HepG2 (cell line): ENCODE measurements at regions not wholly inside any gene's neighbourhood (a gene's known extent, or its start where the extent isn't known, plus 50 kb on each side); places are given as distances from the start of the nearest gene placed in this dataset.

ENCODE experiments used
- ARNTL ChIP-seq: sonication (generic); formaldehyde crosslinking; IDR thresholded peaks from 2 replicates; pipeline ENCODE4 v1.4.0; 2020; ENCODE audit warnings: mild to moderate bottlenecking, missing genetic modification reagents
- CCDC6 ChIP-seq: sonication (generic); formaldehyde crosslinking; IDR thresholded peaks from 2 replicates; pipeline ENCODE4 v1.8.1; 2022; ENCODE audit warnings: mild to moderate bottlenecking, missing genetic modification reagents, moderate library complexity
- CENPT ChIP-seq: sonication (generic); formaldehyde crosslinking; IDR thresholded peaks from 2 replicates; pipeline ENCODE4 v1.8.0; 2022; ENCODE audit warnings: low read depth, mild to moderate bottlenecking, moderate library complexity, missing genetic modification reagents
- CTCF ChIP-seq: sonication (generic); formaldehyde crosslinking; IDR thresholded peaks from 2 replicates; pipeline ENCODE4 v1.5.0; 2020; ENCODE audit warnings: mild to moderate bottlenecking, missing genetic modification reagents, moderate library complexity
- IRF9 ChIP-seq: sonication (generic); formaldehyde crosslinking; IDR thresholded peaks from 2 replicates; pipeline ENCODE4 v1.8.0; 2022; ENCODE audit warnings: missing genetic modification reagents, mild to moderate bottlenecking, borderline replicate concordance
- IRX3 ChIP-seq: sonication (generic); formaldehyde crosslinking; IDR thresholded peaks from 2 replicates; pipeline ENCODE4 v1.8.1; 2023; ENCODE audit warnings: mild to moderate bottlenecking, low read depth, missing genetic modification reagents, borderline replicate concordance
- MAFK ChIP-seq, 2 experiments: IDR thresholded peaks in 1 of 2; conservative IDR thresholded peaks in 1 of 2; 2 replicates each; pipeline ENCODE4 v1.6.1; 2011; ENCODE audit warnings: improper control_type of control experiment in 2 of 2, low read length in 2 of 2
- MTA1 ChIP-seq: sonication (generic); formaldehyde crosslinking; IDR thresholded peaks from 2 replicates; pipeline ENCODE4 v1.4.0; 2020; ENCODE audit warnings: missing genetic modification reagents, mild to moderate bottlenecking, borderline replicate concordance
- NFE2L1 ChIP-seq: sonication (generic); formaldehyde crosslinking; IDR thresholded peaks from 2 replicates; pipeline ENCODE4 v1.4.0; 2020; ENCODE audit warnings: missing genetic modification reagents, mild to moderate bottlenecking, borderline replicate concordance
- POLR2G ChIP-seq: fragments of 200-400 bp; formaldehyde crosslinking; IDR thresholded peaks from 2 replicates; pipeline ENCODE4 v1.6.1; 2018; ENCODE audit warnings: mild to moderate bottlenecking, low read depth, low read length, moderate library complexity
- SALL2 ChIP-seq: sonication (generic); formaldehyde crosslinking; IDR thresholded peaks from 2 replicates; pipeline ENCODE4 v1.8.1; 2023; ENCODE audit warnings: mild to moderate bottlenecking, missing genetic modification reagents, inconsistent platforms
- SNAPC2 ChIP-seq: sonication (generic); formaldehyde crosslinking; IDR thresholded peaks from 2 replicates; pipeline ENCODE4 v1.8.1; 2022; ENCODE audit warnings: mild to moderate bottlenecking, missing genetic modification reagents
- ZBTB1 ChIP-seq: sonication (generic); formaldehyde crosslinking; IDR thresholded peaks from 2 replicates; pipeline ENCODE4 v1.4.0; 2020; ENCODE audit warnings: missing genetic modification reagents, borderline replicate concordance
- ZFP37 ChIP-seq: sonication (generic); formaldehyde crosslinking; IDR thresholded peaks from 2 replicates; pipeline ENCODE4 v1.4.0; 2020; ENCODE audit warnings: missing genetic modification reagents, borderline replicate concordance
- ZFP62 ChIP-seq: sonication (generic); formaldehyde crosslinking; IDR thresholded peaks from 2 replicates; pipeline ENCODE4 v1.4.0; 2020; ENCODE audit warnings: missing genetic modification reagents
- ZNF101 ChIP-seq: sonication (generic); formaldehyde crosslinking; IDR thresholded peaks from 2 replicates; pipeline ENCODE4 v1.4.0; 2020; ENCODE audit warnings: mild to moderate bottlenecking, low read depth, missing genetic modification reagents, borderline replicate concordance
- ZNF205 ChIP-seq: IDR thresholded peaks from 2 replicates; pipeline ENCODE4 v1.6.1; 2018; ENCODE audit warnings: missing biosample characterization, missing genetic modification reagents
- ZNF350 ChIP-seq: sonication (generic); formaldehyde crosslinking; IDR thresholded peaks from 2 replicates; pipeline ENCODE4 v1.4.0; 2020; ENCODE audit warnings: mild to moderate bottlenecking, low read depth, missing genetic modification reagents, borderline replicate concordance
- ZNF430 ChIP-seq: sonication (generic); formaldehyde crosslinking; IDR thresholded peaks from 2 replicates; pipeline ENCODE4 v1.9.0; 2021; ENCODE audit warnings: mild to moderate bottlenecking, missing genetic modification reagents
- ZNF543 ChIP-seq: sonication (generic); formaldehyde crosslinking; IDR thresholded peaks from 2 replicates; pipeline ENCODE4 v1.4.0; 2020; ENCODE audit warnings: mild to moderate bottlenecking, missing genetic modification reagents
- ZNF557 ChIP-seq: sonication (generic); formaldehyde crosslinking; IDR thresholded peaks from 2 replicates; pipeline ENCODE4 v1.4.0; 2020; ENCODE audit warnings: missing genetic modification reagents
- ZNF570 ChIP-seq: sonication (generic); formaldehyde crosslinking; IDR thresholded peaks from 2 replicates; pipeline ENCODE4 v1.4.0; 2020; ENCODE audit warnings: mild to moderate bottlenecking, missing genetic modification reagents, borderline replicate concordance
- ZNF639 ChIP-seq: conservative IDR thresholded peaks from 2 replicates; pipeline ENCODE4 v1.6.1; 2018; ENCODE audit warnings: missing genetic modification reagents
- ZNF703 ChIP-seq: sonication (generic); formaldehyde crosslinking; IDR thresholded peaks from 2 replicates; pipeline ENCODE4 v1.5.1; 2020; ENCODE audit warnings: missing genetic modification reagents, mild to moderate bottlenecking, moderate library complexity, borderline replicate concordance
- ZNF747 ChIP-seq: sonication (generic); formaldehyde crosslinking; IDR thresholded peaks from 2 replicates; pipeline ENCODE4 v1.8.1; 2023; ENCODE audit warnings: missing genetic modification reagents, mild to moderate bottlenecking, borderline replicate concordance
- ZNF773 ChIP-seq: sonication (generic); formaldehyde crosslinking; IDR thresholded peaks from 2 replicates; pipeline ENCODE4 v1.4.0; 2020; ENCODE audit warnings: missing genetic modification reagents, borderline replicate concordance
- ZNF781 ChIP-seq: sonication (generic); formaldehyde crosslinking; IDR thresholded peaks from 2 replicates; pipeline ENCODE4 v1.5.1; 2020; ENCODE audit warnings: borderline replicate concordance, mild to moderate bottlenecking, missing genetic modification reagents; ENCODE audit errors: not compliant biosample characterization
- ZNF879 ChIP-seq: sonication (generic); formaldehyde crosslinking; IDR thresholded peaks from 2 replicates; pipeline ENCODE4 v1.8.1; 2023; ENCODE audit warnings: missing genetic modification reagents
- ZSCAN25 ChIP-seq: sonication (generic); formaldehyde crosslinking; IDR thresholded peaks from 2 replicates; pipeline ENCODE4 v1.8.0; 2022; ENCODE audit warnings: mild to moderate bottlenecking, missing genetic modification reagents
- ZSCAN9 ChIP-seq: IDR thresholded peaks from 2 replicates; pipeline ENCODE4 v1.6.1; 2016; ENCODE audit warnings: borderline replicate concordance

- TF ChIP-seq CTCF (CRISPR knock-in tag) (no peak), ZNF430 (CRISPR knock-in tag) (no peak), ZFP62 (CRISPR knock-in tag) (no peak), SALL2 (CRISPR knock-in tag) (no peak), ZNF781 (CRISPR knock-in tag) (no peak), ZNF101 (CRISPR knock-in tag) (no peak), ARNTL (no peak), ZNF639 (no peak), ZSCAN9 (CRISPR knock-in tag) (no peak), POLR2G (no peak), IRF9 (CRISPR knock-in tag) (no peak), NFE2L1 (CRISPR knock-in tag) (no peak), MTA1 (CRISPR knock-in tag) (no peak), ZSCAN25 (CRISPR knock-in tag) (no peak), ZNF350 (no peak), ZNF703 (CRISPR knock-in tag) (no peak), ZNF773 (CRISPR knock-in tag) (no peak), MAFK (conservative IDR thresholded peaks at IDR 0.05 in 1 of 2, IDR thresholded peaks at IDR 0.05 in 1 of 2; ENCODE audit: low read length in 2 of 2) (no peak), IRX3 (CRISPR knock-in tag) (no peak), ZBTB1 (no peak), ZNF543 (CRISPR knock-in tag) (no peak), ZNF747 (no peak), ZNF557 (CRISPR knock-in tag) (no peak), CCDC6 (no peak), ZFP37 (CRISPR knock-in tag) (no peak), SNAPC2 (CRISPR knock-in tag) (no peak), ZNF879 (CRISPR knock-in tag) (no peak), CENPT (CRISPR knock-in tag) (no peak), ZNF205 (no peak), ZNF570 (CRISPR knock-in tag) (no peak)
These were observed 354.0 kb upstream of the ROBO2 start (continued) for GRCh38 chr3:76685858-76686257.
